HEK293 (cell line): ENCODE measurements at regions not wholly inside any gene's neighbourhood (a gene's known extent, or its start where the extent isn't known, plus 50 kb on each side); places are given as distances from the start of the nearest gene placed in this dataset.

Source experiments
- CTCF ChIA-PET: fragments of 350-600 bp; formaldehyde crosslinking; extraction: SDS; loops from one replicate; lab custom pipeline; 2021; ENCODE audit warnings: antibody characterized with exemption; lab: Yijun Ruan, JAX
- POLR2A ChIA-PET: fragments of 300-600 bp; formaldehyde crosslinking; extraction: SDS; loops from one replicate; lab custom pipeline; 2020; ENCODE audit warnings: antibody characterized with exemption, inconsistent platforms; lab: Yijun Ruan, JAX
- H3K27ac ChIP-seq: fragments of 200-500 bp; sonication (Bioruptor generic); 2 replicates; pipeline ENCODE4 v1.5.1; 2014; ENCODE audit warnings: low read depth, low read length, control low read depth, inconsistent platforms; ENCODE audit errors: extremely low read depth
- H3K36me3 ChIP-seq, 2 experiments: fragments of 200-500 bp in 1 of 2; sonication (Bioruptor generic) in 1 of 2; 1 replicate in 1 of 2; 2 replicates in 1 of 2; pipeline ENCODE4 v1.5.1; 2014 to 2017; ENCODE audit warnings: inconsistent platforms in 2 of 2, low read length in 2 of 2; ENCODE audit not compliant: control insufficient read depth in 2 of 2, insufficient read depth in 1 of 2
- H3K4me1 ChIP-seq: fragments of 200-500 bp; sonication (Bioruptor generic); 2 replicates; pipeline ENCODE4 v1.5.1; 2014; ENCODE audit warnings: mild to moderate bottlenecking, low read length, inconsistent platforms; ENCODE audit not compliant: control insufficient read depth, insufficient read depth
- H3K4me3 ChIP-seq: 2 replicates; pipeline ENCODE4 v1.5.1; 2011; ENCODE audit warnings: low read depth, mild to moderate bottlenecking, control low read depth, low read length, moderate library complexity
- H3K9me3 ChIP-seq: fragments of 200-500 bp; sonication (Bioruptor generic); 2 replicates; pipeline ENCODE4 v1.5.1; 2014; ENCODE audit warnings: low read depth, low read length, inconsistent platforms; ENCODE audit not compliant: control insufficient read depth, insufficient read depth
- KLF1 ChIP-seq: fragments of 450-650 bp; formaldehyde crosslinking; IDR thresholded peaks from 2 replicates; pipeline ENCODE4 v1.5.1; 2016; ENCODE audit warnings: missing biosample characterization, missing genetic modification characterization
- SCRT1 ChIP-seq: fragments of 450-650 bp; formaldehyde crosslinking; IDR thresholded peaks from 2 replicates; pipeline ENCODE4 v1.5.1; 2016; ENCODE audit warnings: missing biosample characterization, missing genetic modification characterization, borderline replicate concordance
- SCRT2 ChIP-seq: fragments of 450-650 bp; formaldehyde crosslinking; IDR thresholded peaks from 2 replicates; pipeline ENCODE4 v1.5.1; 2016; ENCODE audit warnings: missing biosample characterization, missing genetic modification characterization
- SETDB1 ChIP-seq: IDR thresholded peaks from one replicate; pipeline ENCODE4 v1.6.1; 2017; ENCODE audit warnings: mild to moderate bottlenecking, low read length, moderate library complexity, mixed read lengths; ENCODE audit not compliant: insufficient read length
- ZBTB21 ChIP-seq: fragments of 450-650 bp; formaldehyde crosslinking; IDR thresholded peaks from 2 replicates; pipeline ENCODE4 v1.5.1; 2017; ENCODE audit warnings: missing biosample characterization, missing genetic modification characterization
- ZNF132 ChIP-seq: fragments of 450-650 bp; formaldehyde crosslinking; IDR thresholded peaks from 2 replicates; pipeline ENCODE4 v1.5.1; 2017; ENCODE audit warnings: missing biosample characterization, missing genetic modification characterization, borderline replicate concordance
- ZNF274 ChIP-seq, 2 experiments: fragments of 200-500 bp in 1 of 2; fragments of 450-650 bp in 1 of 2; sonication (Bioruptor generic) in 1 of 2; formaldehyde crosslinking in 1 of 2; IDR thresholded peaks; 2 replicates each; pipeline versions ENCODE4 v1.5.1 to v1.6.1; 2014 to 2016; ENCODE audit warnings: borderline replicate concordance in 1 of 2, inconsistent platforms in 1 of 2, low read length in 1 of 2, missing biosample characterization in 1 of 2, missing genetic modification characterization in 1 of 2
- ZNF341 ChIP-seq: fragments of 450-650 bp; formaldehyde crosslinking; IDR thresholded peaks from 2 replicates; pipeline ENCODE4; 2016; ENCODE audit warnings: low read depth, missing biosample characterization, missing genetic modification characterization
- ZNF530 ChIP-seq: fragments of 450-650 bp; formaldehyde crosslinking; IDR thresholded peaks from 2 replicates; pipeline ENCODE4 v1.5.1; 2016; ENCODE audit warnings: low read depth, missing biosample characterization, missing genetic modification characterization
- ZNF837 ChIP-seq: fragments of 450-650 bp; formaldehyde crosslinking; IDR thresholded peaks from 2 replicates; pipeline ENCODE4 v1.5.1; 2016; ENCODE audit warnings: missing biosample characterization, missing genetic modification characterization
- TF ChIP-seq, protein P1 (sequence below): fragments of 450-650 bp; formaldehyde crosslinking; IDR thresholded peaks from 2 replicates; pipeline ENCODE4 v1.5.1; 2016; ENCODE audit warnings: missing biosample characterization, missing genetic modification characterization
- TF ChIP-seq, protein P2 (sequence below): fragments of 450-650 bp; formaldehyde crosslinking; IDR thresholded peaks from 2 replicates; pipeline ENCODE4 v1.5.1; 2016; ENCODE audit warnings: missing biosample characterization, missing genetic modification characterization
- TF ChIP-seq, protein P3 (sequence below): fragments of 450-650 bp; formaldehyde crosslinking; optimal IDR thresholded peaks from 2 replicates; pipeline ENCODE3; 2016; ENCODE audit warnings: missing biosample characterization, mild to moderate bottlenecking, missing genetic modification characterization
- TF ChIP-seq, protein P4 (sequence below): fragments of 450-650 bp; formaldehyde crosslinking; IDR thresholded peaks from 2 replicates; pipeline ENCODE4 v1.5.0; 2017; ENCODE audit warnings: missing biosample characterization, missing genetic modification characterization, borderline replicate concordance
- TF ChIP-seq, protein P5 (sequence below): fragments of 450-650 bp; formaldehyde crosslinking; IDR thresholded peaks from 2 replicates; pipeline ENCODE4 v1.5.1; 2016; ENCODE audit warnings: missing biosample characterization, missing genetic modification characterization

DNA sequence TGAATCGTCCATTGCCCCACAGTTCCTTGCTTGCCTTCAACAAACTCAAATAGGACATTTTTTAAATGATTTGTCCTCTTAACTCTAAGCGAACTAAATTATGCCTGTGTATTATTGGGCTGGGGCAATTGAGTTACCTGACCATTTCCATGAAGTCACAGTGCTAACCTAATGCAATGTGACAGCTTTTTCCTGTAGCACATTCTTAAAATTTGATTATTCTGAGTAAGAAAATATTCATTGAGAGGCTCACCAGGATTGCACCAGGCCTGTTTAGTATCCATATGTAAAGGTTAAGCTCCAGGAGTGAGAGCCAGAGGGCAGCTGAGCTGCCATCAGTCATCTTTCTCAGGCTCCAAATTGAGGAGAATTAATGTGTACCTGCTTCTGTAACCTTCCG, 90.9 kb downstream of the GPR65 start:
- TF ChIP-seq ZNF132 (tag by site-specific recombination) (no peak), ZNF837 (no peak)
- TF ChIP-seq, protein P1, sequence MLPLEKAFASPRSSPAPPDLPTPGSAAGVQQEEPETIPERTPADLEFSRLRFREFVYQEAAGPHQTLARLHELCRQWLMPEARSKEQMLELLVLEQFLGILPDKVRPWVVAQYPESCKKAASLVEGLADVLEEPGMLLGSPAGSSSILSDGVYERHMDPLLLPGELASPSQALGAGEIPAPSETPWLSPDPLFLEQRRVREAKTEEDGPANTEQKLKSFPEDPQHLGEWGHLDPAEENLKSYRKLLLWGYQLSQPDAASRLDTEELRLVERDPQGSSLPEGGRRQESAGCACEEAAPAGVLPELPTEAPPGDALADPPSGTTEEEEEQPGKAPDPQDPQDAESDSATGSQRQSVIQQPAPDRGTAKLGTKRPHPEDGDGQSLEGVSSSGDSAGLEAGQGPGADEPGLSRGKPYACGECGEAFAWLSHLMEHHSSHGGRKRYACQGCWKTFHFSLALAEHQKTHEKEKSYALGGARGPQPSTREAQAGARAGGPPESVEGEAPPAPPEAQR (tag by site-specific recombination), result no peak
- TF ChIP-seq, protein P2, sequence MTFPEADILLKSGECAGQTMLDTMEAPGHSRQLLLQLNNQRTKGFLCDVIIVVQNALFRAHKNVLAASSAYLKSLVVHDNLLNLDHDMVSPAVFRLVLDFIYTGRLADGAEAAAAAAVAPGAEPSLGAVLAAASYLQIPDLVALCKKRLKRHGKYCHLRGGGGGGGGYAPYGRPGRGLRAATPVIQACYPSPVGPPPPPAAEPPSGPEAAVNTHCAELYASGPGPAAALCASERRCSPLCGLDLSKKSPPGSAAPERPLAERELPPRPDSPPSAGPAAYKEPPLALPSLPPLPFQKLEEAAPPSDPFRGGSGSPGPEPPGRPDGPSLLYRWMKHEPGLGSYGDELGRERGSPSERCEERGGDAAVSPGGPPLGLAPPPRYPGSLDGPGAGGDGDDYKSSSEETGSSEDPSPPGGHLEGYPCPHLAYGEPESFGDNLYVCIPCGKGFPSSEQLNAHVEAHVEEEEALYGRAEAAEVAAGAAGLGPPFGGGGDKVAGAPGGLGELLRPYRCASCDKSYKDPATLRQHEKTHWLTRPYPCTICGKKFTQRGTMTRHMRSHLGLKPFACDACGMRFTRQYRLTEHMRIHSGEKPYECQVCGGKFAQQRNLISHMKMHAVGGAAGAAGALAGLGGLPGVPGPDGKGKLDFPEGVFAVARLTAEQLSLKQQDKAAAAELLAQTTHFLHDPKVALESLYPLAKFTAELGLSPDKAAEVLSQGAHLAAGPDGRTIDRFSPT (tag by site-specific recombination), result no peak
- no peaks in the 10 kb centered on the region for H3K36me3 ChIP-seq
- ChIA-PET CTCF (no interaction called here), POLR2A (no interaction called here)
- H3K4me1 ChIP-seq, result no peaks in the 10 kb centered on the region
- H3K9me3 ChIP-seq, result no peaks in the 10 kb centered on the region
- H3K27ac ChIP-seq, result no peak overlapping the region
- H3K4me3 ChIP-seq, result no peak overlapping the region

DNA sequence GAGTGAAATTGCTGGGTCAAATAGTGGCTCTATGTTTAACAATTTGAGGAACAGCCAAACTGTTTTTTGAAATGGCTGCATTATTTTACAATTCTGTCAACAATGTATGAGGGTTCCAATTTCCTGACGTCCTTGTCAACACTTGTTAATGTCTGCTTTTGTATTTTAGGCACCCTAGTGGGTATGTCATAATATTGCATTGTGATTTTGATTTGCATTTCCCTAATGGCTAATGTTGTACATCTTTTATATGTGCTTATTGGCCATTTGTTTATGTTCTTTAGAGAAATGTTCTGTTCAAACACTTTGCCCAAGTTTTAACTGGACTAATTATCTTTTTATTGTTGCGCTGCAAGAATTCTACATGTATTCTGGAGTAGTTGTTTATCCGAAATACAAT, 93.2 kb downstream of the GPR65 start:
- H3K27ac ChIP-seq, result no peak overlapping the region
- ChIA-PET POLR2A (no interaction called here), CTCF (interaction anchor here (1.2 kb wide), 1 partner anchor 84 kb away, joined by 3 read pairs; no protein-coding TSS in a partner anchor)
- H3K36me3 ChIP-seq, result no peaks in the 10 kb centered on the region
- no peak for TF ChIP-seq ZNF530 (tag by site-specific recombination)
- no peak for TF ChIP-seq ZNF341
- no peak for TF ChIP-seq ZNF274 (IDR thresholded peaks at IDR 0.05; ENCODE audit: low read length)
- no peak for TF ChIP-seq ZNF274 (tag by site-specific recombination; IDR thresholded peaks at IDR 0.05; ENCODE audit: borderline replicate concordance)
- TF ChIP-seq, protein P3, sequence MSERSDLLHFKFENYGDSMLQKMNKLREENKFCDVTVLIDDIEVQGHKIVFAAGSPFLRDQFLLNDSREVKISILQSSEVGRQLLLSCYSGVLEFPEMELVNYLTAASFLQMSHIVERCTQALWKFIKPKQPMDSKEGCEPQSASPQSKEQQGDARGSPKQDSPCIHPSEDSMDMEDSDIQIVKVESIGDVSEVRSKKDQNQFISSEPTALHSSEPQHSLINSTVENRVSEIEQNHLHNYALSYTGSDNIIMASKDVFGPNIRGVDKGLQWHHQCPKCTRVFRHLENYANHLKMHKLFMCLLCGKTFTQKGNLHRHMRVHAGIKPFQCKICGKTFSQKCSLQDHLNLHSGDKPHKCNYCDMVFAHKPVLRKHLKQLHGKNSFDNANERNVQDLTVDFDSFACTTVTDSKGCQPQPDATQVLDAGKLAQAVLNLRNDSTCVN (tag by site-specific recombination), result no peak
- TF ChIP-seq, protein P4, sequence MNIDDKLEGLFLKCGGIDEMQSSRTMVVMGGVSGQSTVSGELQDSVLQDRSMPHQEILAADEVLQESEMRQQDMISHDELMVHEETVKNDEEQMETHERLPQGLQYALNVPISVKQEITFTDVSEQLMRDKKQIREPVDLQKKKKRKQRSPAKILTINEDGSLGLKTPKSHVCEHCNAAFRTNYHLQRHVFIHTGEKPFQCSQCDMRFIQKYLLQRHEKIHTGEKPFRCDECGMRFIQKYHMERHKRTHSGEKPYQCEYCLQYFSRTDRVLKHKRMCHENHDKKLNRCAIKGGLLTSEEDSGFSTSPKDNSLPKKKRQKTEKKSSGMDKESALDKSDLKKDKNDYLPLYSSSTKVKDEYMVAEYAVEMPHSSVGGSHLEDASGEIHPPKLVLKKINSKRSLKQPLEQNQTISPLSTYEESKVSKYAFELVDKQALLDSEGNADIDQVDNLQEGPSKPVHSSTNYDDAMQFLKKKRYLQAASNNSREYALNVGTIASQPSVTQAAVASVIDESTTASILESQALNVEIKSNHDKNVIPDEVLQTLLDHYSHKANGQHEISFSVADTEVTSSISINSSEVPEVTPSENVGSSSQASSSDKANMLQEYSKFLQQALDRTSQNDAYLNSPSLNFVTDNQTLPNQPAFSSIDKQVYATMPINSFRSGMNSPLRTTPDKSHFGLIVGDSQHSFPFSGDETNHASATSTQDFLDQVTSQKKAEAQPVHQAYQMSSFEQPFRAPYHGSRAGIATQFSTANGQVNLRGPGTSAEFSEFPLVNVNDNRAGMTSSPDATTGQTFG, result no peak
- no peak for TF ChIP-seq SCRT1 (tag by site-specific recombination)
- TF ChIP-seq ZBTB21 (tag by site-specific recombination), result no peak
- no peak for TF ChIP-seq SCRT2 (tag by site-specific recombination)
- no peak for TF ChIP-seq KLF1 (tag by site-specific recombination)
- TF ChIP-seq, all 188 proteins: peak for 0
- no peaks in the 10 kb centered on the region for H3K9me3 ChIP-seq
- no peak overlapping the region for H3K4me3 ChIP-seq
- H3K4me1 ChIP-seq, result no peaks in the 10 kb centered on the region

DNA sequence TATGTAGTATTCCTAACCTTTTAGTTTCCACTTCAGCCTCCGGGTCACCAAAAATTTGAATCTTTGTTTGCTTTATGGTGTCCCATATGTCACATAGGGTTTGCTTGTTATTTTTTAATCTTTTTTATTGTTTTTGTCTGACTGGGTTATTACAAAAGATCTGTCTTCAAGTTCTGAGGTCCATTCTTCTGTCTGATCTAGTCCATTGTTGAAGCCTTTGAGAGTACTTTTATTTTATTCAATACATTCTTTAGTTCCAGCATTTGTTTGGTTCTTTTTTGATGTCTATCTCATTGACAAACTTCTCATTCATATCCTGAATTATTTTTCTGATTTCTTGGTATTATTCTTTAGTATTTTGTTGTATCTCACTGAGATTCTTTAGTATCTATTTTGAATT, 99.8 kb downstream of the GPR65 start:
- POLR2A ChIA-PET, result no interaction called here
- Histone ChIP-seq H3K27ac (no peak overlapping the region), H3K4me1 (no peaks in the 10 kb centered on the region), H3K36me3 (no peaks in the 10 kb centered on the region), H3K9me3 (no peaks in the 10 kb centered on the region), H3K4me3 (no peak overlapping the region)
- CTCF ChIA-PET, result interaction anchor here (0.7 kb wide), 1 partner anchor 410 kb away, joined by 5 read pairs; no protein-coding TSS in a partner anchor
- TF ChIP-seq SETDB1, result peak; percentile 25
- TF ChIP-seq, protein P5, sequence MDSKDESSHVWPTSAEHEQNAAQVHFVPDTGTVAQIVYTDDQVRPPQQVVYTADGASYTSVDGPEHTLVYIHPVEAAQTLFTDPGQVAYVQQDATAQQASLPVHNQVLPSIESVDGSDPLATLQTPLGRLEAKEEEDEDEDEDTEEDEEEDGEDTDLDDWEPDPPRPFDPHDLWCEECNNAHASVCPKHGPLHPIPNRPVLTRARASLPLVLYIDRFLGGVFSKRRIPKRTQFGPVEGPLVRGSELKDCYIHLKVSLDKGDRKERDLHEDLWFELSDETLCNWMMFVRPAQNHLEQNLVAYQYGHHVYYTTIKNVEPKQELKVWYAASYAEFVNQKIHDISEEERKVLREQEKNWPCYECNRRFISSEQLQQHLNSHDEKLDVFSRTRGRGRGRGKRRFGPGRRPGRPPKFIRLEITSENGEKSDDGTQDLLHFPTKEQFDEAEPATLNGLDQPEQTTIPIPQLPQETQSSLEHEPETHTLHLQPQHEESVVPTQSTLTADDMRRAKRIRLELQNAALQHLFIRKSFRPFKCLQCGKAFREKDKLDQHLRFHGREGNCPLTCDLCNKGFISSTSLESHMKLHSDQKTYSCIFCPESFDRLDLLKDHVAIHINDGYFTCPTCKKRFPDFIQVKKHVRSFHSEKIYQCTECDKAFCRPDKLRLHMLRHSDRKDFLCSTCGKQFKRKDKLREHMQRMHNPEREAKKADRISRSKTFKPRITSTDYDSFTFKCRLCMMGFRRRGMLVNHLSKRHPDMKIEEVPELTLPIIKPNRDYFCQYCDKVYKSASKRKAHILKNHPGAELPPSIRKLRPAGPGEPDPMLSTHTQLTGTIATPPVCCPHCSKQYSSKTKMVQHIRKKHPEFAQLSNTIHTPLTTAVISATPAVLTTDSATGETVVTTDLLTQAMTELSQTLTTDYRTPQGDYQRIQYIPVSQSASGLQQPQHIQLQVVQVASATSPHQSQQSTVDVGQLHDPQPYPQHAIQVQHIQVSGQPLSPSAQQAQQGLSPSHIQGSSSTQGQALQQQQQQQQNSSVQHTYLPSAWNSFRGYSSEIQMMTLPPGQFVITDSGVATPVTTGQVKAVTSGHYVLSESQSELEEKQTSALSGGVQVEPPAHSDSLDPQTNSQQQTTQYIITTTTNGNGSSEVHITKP (tag by site-specific recombination), result no peak
